ENCODE measurements at regions not wholly inside any gene's neighbourhood (a gene's known extent, or its start where the extent isn't known, plus 50 kb on each side); places are given as distances from the start of the nearest gene placed in this dataset.

GRCh38 chr1:69058454-69058853 lies 509.3 kb upstream of the LRRC7 start:
- Histone ChIP-seq H3K9me3 (no peaks in the 10 kb centered on the region), H3K4me1 (no peaks in the 10 kb centered on the region), H3K27ac (no peak overlapping the region), H3K4me3 (no peak overlapping the region), H3K36me3 (no peaks in the 10 kb centered on the region), H3K27me3 (no peaks in the 10 kb centered on the region)
- TF ChIP-seq, protein P1, sequence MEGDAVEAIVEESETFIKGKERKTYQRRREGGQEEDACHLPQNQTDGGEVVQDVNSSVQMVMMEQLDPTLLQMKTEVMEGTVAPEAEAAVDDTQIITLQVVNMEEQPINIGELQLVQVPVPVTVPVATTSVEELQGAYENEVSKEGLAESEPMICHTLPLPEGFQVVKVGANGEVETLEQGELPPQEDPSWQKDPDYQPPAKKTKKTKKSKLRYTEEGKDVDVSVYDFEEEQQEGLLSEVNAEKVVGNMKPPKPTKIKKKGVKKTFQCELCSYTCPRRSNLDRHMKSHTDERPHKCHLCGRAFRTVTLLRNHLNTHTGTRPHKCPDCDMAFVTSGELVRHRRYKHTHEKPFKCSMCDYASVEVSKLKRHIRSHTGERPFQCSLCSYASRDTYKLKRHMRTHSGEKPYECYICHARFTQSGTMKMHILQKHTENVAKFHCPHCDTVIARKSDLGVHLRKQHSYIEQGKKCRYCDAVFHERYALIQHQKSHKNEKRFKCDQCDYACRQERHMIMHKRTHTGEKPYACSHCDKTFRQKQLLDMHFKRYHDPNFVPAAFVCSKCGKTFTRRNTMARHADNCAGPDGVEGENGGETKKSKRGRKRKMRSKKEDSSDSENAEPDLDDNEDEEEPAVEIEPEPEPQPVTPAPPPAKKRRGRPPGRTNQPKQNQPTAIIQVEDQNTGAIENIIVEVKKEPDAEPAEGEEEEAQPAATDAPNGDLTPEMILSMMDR (IDR thresholded peaks at IDR 0.05) = no peak
- TF ChIP-seq POLR2AphosphoS5 (IDR thresholded peaks at IDR 0.05) (no peak), POLR2A (IDR thresholded peaks at IDR 0.05) (no peak)
- DNase-seq (ENCODE audit: low spot score in 2 of 2) = no peak
- intact Hi-C loops (cut with DNase I; ENCODE audit: low total_unique reads) = no loop called here

DNA sequence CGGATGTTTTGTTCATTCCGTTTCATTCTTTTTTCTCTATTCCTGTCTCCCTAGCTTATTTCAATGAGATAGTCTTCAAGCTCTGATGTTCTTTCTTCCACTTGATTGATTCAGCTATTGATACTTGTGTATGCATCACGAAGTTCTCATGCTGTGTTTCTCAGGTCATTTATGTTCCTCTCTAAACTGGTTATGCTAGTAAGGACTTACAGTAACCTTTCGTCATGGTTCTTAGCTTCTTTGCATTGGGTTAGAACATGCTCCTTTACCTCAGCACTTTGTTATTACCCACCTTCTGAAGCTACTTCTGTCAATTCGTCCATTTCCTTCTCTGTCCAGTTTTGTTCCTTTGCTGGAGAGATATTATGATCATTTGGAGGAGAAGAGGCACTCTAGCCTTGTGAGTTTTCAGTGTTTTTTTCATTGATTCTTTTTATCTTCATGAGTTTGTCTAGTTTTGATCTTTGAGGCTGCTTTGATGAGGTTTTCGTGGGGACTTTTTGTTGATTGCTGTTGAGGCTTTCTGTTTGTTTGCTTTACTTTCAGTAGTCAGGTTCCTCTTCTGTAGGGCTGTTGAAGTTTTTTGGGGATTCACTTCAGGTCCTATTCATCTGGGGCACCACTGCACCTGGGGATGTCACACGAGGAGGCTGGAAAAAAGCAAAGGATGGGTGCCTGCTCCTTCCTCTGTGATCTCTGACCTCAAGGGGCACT lies 496.9 kb upstream of the LRRC7 start:
- H3K27ac ChIP-seq = no peak overlapping the region
- H3K4me1 ChIP-seq = no peaks in the 10 kb centered on the region
- H3K4me3 ChIP-seq = no peak overlapping the region
- intact Hi-C loops (cut with DNase I; ENCODE audit: low total_unique reads) = no loop called here
- H3K9me3 ChIP-seq = peaks cover 0 to 12% of the 10 kb centered on the region in 2 donors
- no peaks in the 10 kb centered on the region for H3K27me3 ChIP-seq
- no peak for DNase-seq (ENCODE audit: low spot score in 2 of 2)
- H3K36me3 ChIP-seq = no peaks in the 10 kb centered on the region
- no peak for TF ChIP-seq POLR2A (IDR thresholded peaks at IDR 0.05)
- TF ChIP-seq POLR2AphosphoS5 (IDR thresholded peaks at IDR 0.05) = no peak
- TF ChIP-seq, protein P1 (IDR thresholded peaks at IDR 0.05) = no peak

- intact Hi-C loops (cut with DNase I; ENCODE audit: low total_unique reads) = no loop called here
- H3K4me3 ChIP-seq = no peak overlapping the region
Observed at GRCh38 chr1:69073176-69073575, 494.5 kb upstream of the LRRC7 start.

DNA sequence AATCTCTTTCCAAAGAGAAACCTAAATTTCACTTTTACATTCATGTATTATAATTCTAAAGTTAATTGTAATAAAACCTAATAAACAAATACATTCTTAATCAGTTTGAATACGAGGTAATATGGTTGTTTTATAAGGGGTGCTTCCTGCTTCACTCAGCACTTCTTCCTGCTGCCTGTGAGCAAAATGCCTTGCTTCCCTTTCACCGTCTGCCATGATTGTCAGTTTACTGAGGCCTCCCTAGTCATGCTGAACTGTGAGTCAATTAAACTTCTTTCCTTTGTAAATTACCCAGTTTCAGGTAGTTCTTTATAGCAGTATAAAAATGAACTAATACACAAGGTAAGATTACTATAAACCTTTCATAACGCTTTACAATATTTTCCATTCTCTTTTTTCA lies 491.1 kb upstream of the LRRC7 start:
- no peaks in the 10 kb centered on the region for H3K36me3 ChIP-seq
- TF ChIP-seq POLR2A (IDR thresholded peaks at IDR 0.05) (no peak), POLR2AphosphoS5 (IDR thresholded peaks at IDR 0.05) (no peak)
- TF ChIP-seq, protein P1 (IDR thresholded peaks at IDR 0.05) = no peak
- intact Hi-C loops (cut with DNase I; ENCODE audit: low total_unique reads) = no loop called here
- no peaks in the 10 kb centered on the region for H3K27me3 ChIP-seq
- no peaks in the 10 kb centered on the region for H3K4me1 ChIP-seq
- DNase-seq (ENCODE audit: low spot score in 2 of 2) = no peak
- H3K9me3 ChIP-seq = no peaks in the 10 kb centered on the region
- H3K27ac ChIP-seq = no peak overlapping the region
- no peak overlapping the region for H3K4me3 ChIP-seq

More at GRCh38 chr1:69073176-69073575, 494.5 kb upstream of the LRRC7 start:
- no peaks in the 10 kb centered on the region for H3K4me1 ChIP-seq
- peaks cover 0 to 12% of the 10 kb centered on the region in 2 donors for H3K9me3 ChIP-seq
- no peak overlapping the region for H3K27ac ChIP-seq
- H3K27me3 ChIP-seq = no peaks in the 10 kb centered on the region
- H3K36me3 ChIP-seq = no peaks in the 10 kb centered on the region
- TF ChIP-seq POLR2AphosphoS5 (IDR thresholded peaks at IDR 0.05) = no peak
- TF ChIP-seq POLR2A (IDR thresholded peaks at IDR 0.05) = no peak
- TF ChIP-seq, protein P1 (IDR thresholded peaks at IDR 0.05) = no peak
- no peak for DNase-seq (ENCODE audit: low spot score in 2 of 2)

GRCh38 chr1:69077198-69077597 lies 490.5 kb upstream of the LRRC7 start:
- TF ChIP-seq, protein P1 (IDR thresholded peaks at IDR 0.05) = no peak
- no peak for TF ChIP-seq POLR2A (IDR thresholded peaks at IDR 0.05)
- no peak for TF ChIP-seq POLR2AphosphoS5 (IDR thresholded peaks at IDR 0.05)
- no peak for DNase-seq (ENCODE audit: low spot score in 2 of 2)
- Histone ChIP-seq H3K4me1 (no peaks in the 10 kb centered on the region), H3K9me3 (no peaks in the 10 kb centered on the region), H3K27ac (no peak overlapping the region), H3K27me3 (no peaks in the 10 kb centered on the region), H3K36me3 (no peaks in the 10 kb centered on the region), H3K4me3 (no peak overlapping the region)
- intact Hi-C loops (cut with DNase I; ENCODE audit: low total_unique reads) = no loop called here

Data from breast epithelium (tissue), 4 donors.